Neural cell (in vitro differentiated cells): ENCODE measurements at regions not wholly inside any gene's neighbourhood (a gene's known extent, or its start where the extent isn't known, plus 50 kb on each side); places are given as distances from the start of the nearest gene placed in this dataset.

ENCODE experiments used
- H2AFZ ChIP-seq: fragments of 200-600, 300-800 bp; sonication (generic), shearing (Covaris generic); 2 replicates; pipeline ENCODE4 v1.6.0; 2014; ENCODE audit warnings: low read depth, mild to moderate bottlenecking, antibody characterized with exemption, low read length, moderate library complexity
- H3F3A ChIP-seq: fragments of 200-600 bp; shearing (Covaris generic); 2 replicates; pipeline ENCODE4 v1.6.1; 2016; ENCODE audit warnings: mild to moderate bottlenecking, moderate library complexity, mixed read lengths, antibody characterized with exemption, low read length; ENCODE audit not compliant: insufficient read depth, poor library complexity, severe bottlenecking
- H3K27ac ChIP-seq: fragments of 200-600, 300-800 bp; sonication (generic), shearing (Covaris generic); 2 replicates; pipeline ENCODE4 v1.5.1; 2014; ENCODE audit warnings: mild to moderate bottlenecking, low read length, moderate library complexity
- H3K27me3 ChIP-seq: fragments of 300-800, 200-600 bp; sonication (generic), shearing (Covaris generic); 2 replicates; pipeline ENCODE4 v1.6.0; 2014; ENCODE audit warnings: mild to moderate bottlenecking, low read depth, low read length, moderate library complexity; ENCODE audit not compliant: insufficient read depth
- H3K36me3 ChIP-seq: fragments of 300-800, 200-600 bp; sonication (generic), shearing (Covaris generic); 2 replicates; pipeline ENCODE4 v1.5.1; 2014; ENCODE audit warnings: mild to moderate bottlenecking, antibody characterized with exemption, low read length, moderate library complexity; ENCODE audit not compliant: insufficient read depth
- H3K4me2 ChIP-seq: fragments of 300-800, 200-600 bp; sonication (generic), shearing (Covaris generic); 2 replicates; pipeline ENCODE4 v1.6.0; 2014; ENCODE audit warnings: mild to moderate bottlenecking, low read length
- H3K4me3 ChIP-seq: fragments of 300-800, 200-600 bp; sonication (generic), shearing (Covaris generic); 2 replicates; pipeline ENCODE4 v1.5.1; 2014; ENCODE audit warnings: mild to moderate bottlenecking, low read length, moderate library complexity
- H3K79me2 ChIP-seq: fragments of 200-600 bp; shearing (Covaris generic); replicated peaks from 2 replicates; pipeline ENCODE4 v1.6.0; 2014; ENCODE audit warnings: mild to moderate bottlenecking, low read length, moderate library complexity; ENCODE audit not compliant: insufficient read depth
- H3K9ac ChIP-seq: fragments of 300-800, 200-600 bp; sonication (generic), shearing (Covaris generic); 2 replicates; pipeline ENCODE4 v1.6.1; 2016; ENCODE audit warnings: mild to moderate bottlenecking, low read length, mixed read lengths
- H3K9me2 ChIP-seq: fragments of 200-600 bp; shearing (Covaris generic); 2 replicates; pipeline ENCODE4 v1.6.1; 2016; ENCODE audit warnings: mild to moderate bottlenecking, low read length, mixed read lengths; ENCODE audit not compliant: insufficient read depth
- H3K9me3 ChIP-seq: fragments of 200-600, 300-800 bp; sonication (generic), shearing (Covaris generic); 2 replicates; pipeline ENCODE4 v1.6.1; 2016; ENCODE audit warnings: mild to moderate bottlenecking, mixed run types, low read length, moderate library complexity, mixed read lengths
- H4K20me1 ChIP-seq: fragments of 200-600 bp; shearing (Covaris generic); 2 replicates; pipeline ENCODE4 v1.6.1; 2016; ENCODE audit warnings: mild to moderate bottlenecking, mixed run types; ENCODE audit not compliant: insufficient read depth
- CTCF ChIP-seq: fragments of 450-650 bp; IDR thresholded peaks from 2 replicates; pipeline ENCODE4 v1.5.1; 2014; ENCODE audit warnings: antibody characterized with exemption, mild to moderate bottlenecking, moderate library complexity; ENCODE audit not compliant: poor library complexity, severe bottlenecking
- EP300 ChIP-seq: fragments of 450-650 bp; conservative IDR thresholded peaks from 2 replicates; pipeline ENCODE4 v1.6.1; 2014; ENCODE audit warnings: antibody characterized with exemption, mild to moderate bottlenecking, moderate library complexity; ENCODE audit not compliant: poor library complexity, severe bottlenecking
- EZH2 ChIP-seq: fragments of 200-600, 300-800 bp; shearing (Covaris generic), sonication (generic); IDR thresholded peaks from 2 replicates; pipeline ENCODE4 v1.6.1; 2014; ENCODE audit warnings: antibody characterized with exemption, low read length, borderline replicate concordance, mild to moderate bottlenecking; ENCODE audit not compliant: insufficient read depth, poor library complexity, severe bottlenecking
- MXI1 ChIP-seq: fragments of 450-650 bp; conservative IDR thresholded peaks from 2 replicates; pipeline ENCODE4 v1.6.1; 2014; ENCODE audit warnings: antibody characterized with exemption, mild to moderate bottlenecking; ENCODE audit not compliant: poor library complexity, severe bottlenecking
- POLR2AphosphoS5 ChIP-seq: IDR thresholded peaks from 2 replicates; pipeline ENCODE4 v1.6.1; 2012
- RAD21 ChIP-seq: fragments of 450-650 bp; conservative IDR thresholded peaks from 2 replicates; pipeline ENCODE4 v1.6.1; 2014; ENCODE audit warnings: antibody characterized with exemption, mild to moderate bottlenecking, moderate library complexity
- REST ChIP-seq: IDR thresholded peaks from 2 replicates; pipeline ENCODE4 v1.6.1; 2012; ENCODE audit warnings: borderline replicate concordance
- SMC3 ChIP-seq: fragments of 450-650 bp; conservative IDR thresholded peaks from 2 replicates; pipeline ENCODE4 v1.6.1; 2014; ENCODE audit warnings: antibody characterized with exemption, mild to moderate bottlenecking, moderate library complexity; ENCODE audit not compliant: poor library complexity
- TAF1 ChIP-seq: IDR thresholded peaks from 2 replicates; pipeline ENCODE4 v1.6.1; 2012; ENCODE audit warnings: low read depth

- no peaks in the 10 kb centered on the region for H3K9me3 ChIP-seq
- no peaks in the 10 kb centered on the region for H3K9me2 ChIP-seq
- H3K4me3 ChIP-seq = no peak overlapping the region
- H3K79me2 ChIP-seq = no peaks in the 10 kb centered on the region
- H3K4me2 ChIP-seq = no peak overlapping the region
- no peak overlapping the region for H2AFZ ChIP-seq
- no peak overlapping the region for H3K27ac ChIP-seq
- no peak overlapping the region for H3K9ac ChIP-seq
- TF ChIP-seq SMC3 (no peak), REST (no peak), EP300 (no peak), TAF1 (no peak), MXI1 (no peak), EZH2 (no peak), POLR2AphosphoS5 (no peak), RAD21 (no peak), CTCF (no peak)
- no peaks in the 10 kb centered on the region for H3K36me3 ChIP-seq
- no peaks in the 10 kb centered on the region for H3K27me3 ChIP-seq
- no peaks in the 10 kb centered on the region for H3F3A ChIP-seq
- no peaks in the 10 kb centered on the region for H4K20me1 ChIP-seq
Observed at GRCh38 chr11:134947556-134947955, 535.5 kb upstream of the B3GAT1 start.

- no peaks in the 10 kb centered on the region for H3F3A ChIP-seq
- no peaks in the 10 kb centered on the region for H3K9me3 ChIP-seq
- H3K27ac ChIP-seq = no peak overlapping the region
- TF ChIP-seq MXI1 (no peak), RAD21 (no peak), EP300 (no peak), REST (no peak), EZH2 (no peak), TAF1 (no peak), SMC3 (no peak), POLR2AphosphoS5 (no peak), CTCF (no peak)
- no peak overlapping the region for H3K4me3 ChIP-seq
- H3K79me2 ChIP-seq = no peaks in the 10 kb centered on the region
- H3K27me3 ChIP-seq = no peaks in the 10 kb centered on the region
- H3K9me2 ChIP-seq = no peaks in the 10 kb centered on the region
- no peaks in the 10 kb centered on the region for H3K36me3 ChIP-seq
- H4K20me1 ChIP-seq = no peaks in the 10 kb centered on the region
- H3K4me2 ChIP-seq = no peak overlapping the region
- no peak overlapping the region for H2AFZ ChIP-seq
- no peak overlapping the region for H3K9ac ChIP-seq
Observed at GRCh38 chr11:134945993-134946392, 534.0 kb upstream of the B3GAT1 start.
